HEK293 (cell line): ENCODE measurements at regions not wholly inside any gene's neighbourhood (a gene's known extent, or its start where the extent isn't known, plus 50 kb on each side); places are given as distances from the start of the nearest gene placed in this dataset.

ENCODE experiments used
- HOXD13 ChIP-seq: sonication (generic); formaldehyde crosslinking; IDR thresholded peaks from 2 replicates; pipeline ENCODE4 v1.8.0; 2022; ENCODE audit warnings: missing genetic modification reagents, borderline replicate concordance
- KLF7 ChIP-seq: fragments of 450-650 bp; formaldehyde crosslinking; IDR thresholded peaks from 2 replicates; pipeline ENCODE4 v1.5.1; 2016; ENCODE audit warnings: missing biosample characterization, missing genetic modification characterization, borderline replicate concordance
- OSR2 ChIP-seq: fragments of 450-650 bp; formaldehyde crosslinking; IDR thresholded peaks from 2 replicates; pipeline ENCODE4 v1.5.1; 2016; ENCODE audit warnings: missing biosample characterization, missing genetic modification characterization
- PRDM1 ChIP-seq: fragments of 450-650 bp; formaldehyde crosslinking; IDR thresholded peaks from 2 replicates; pipeline ENCODE4; 2016; ENCODE audit warnings: missing biosample characterization, missing genetic modification characterization
- ZNF132 ChIP-seq: fragments of 450-650 bp; formaldehyde crosslinking; IDR thresholded peaks from 2 replicates; pipeline ENCODE4 v1.5.1; 2017; ENCODE audit warnings: missing biosample characterization, missing genetic modification characterization, borderline replicate concordance
- ZNF175 ChIP-seq: fragments of 450-650 bp; formaldehyde crosslinking; IDR thresholded peaks from 2 replicates; pipeline ENCODE4 v1.5.1; 2016; ENCODE audit warnings: missing biosample characterization, missing genetic modification characterization
- ZNF571 ChIP-seq: fragments of 450-650 bp; formaldehyde crosslinking; IDR thresholded peaks from 2 replicates; pipeline ENCODE4 v1.5.0; 2017; ENCODE audit warnings: missing biosample characterization, missing genetic modification characterization
- ZNF610 ChIP-seq: fragments of 450-650 bp; formaldehyde crosslinking; IDR thresholded peaks from 2 replicates; pipeline ENCODE4 v1.5.1; 2016; ENCODE audit warnings: missing biosample characterization, missing genetic modification characterization, borderline replicate concordance
- ZNF621 ChIP-seq: fragments of 450-650 bp; formaldehyde crosslinking; IDR thresholded peaks from 2 replicates; pipeline ENCODE4 v1.5.1; 2017; ENCODE audit warnings: missing biosample characterization, missing genetic modification characterization
- TF ChIP-seq, protein P1 (sequence below): fragments of 450-650 bp; formaldehyde crosslinking; IDR thresholded peaks from 2 replicates; pipeline ENCODE4 v1.5.1; 2016; ENCODE audit warnings: missing biosample characterization, missing genetic modification characterization, low read depth
- TF ChIP-seq, protein P2 (sequence below): fragments of 450-650 bp; formaldehyde crosslinking; IDR thresholded peaks from 2 replicates; pipeline ENCODE4 v1.5.1; 2016; ENCODE audit warnings: missing biosample characterization, missing genetic modification characterization
- TF ChIP-seq, protein P3 (sequence below): fragments of 450-650 bp; IDR thresholded peaks from 2 replicates; pipeline ENCODE4 v1.5.1; 2018; ENCODE audit warnings: missing biosample characterization, missing genetic modification characterization
- TF ChIP-seq, protein P4 (sequence below): fragments of 450-650 bp; formaldehyde crosslinking; IDR thresholded peaks from 2 replicates; pipeline ENCODE4 v1.5.1; 2016; ENCODE audit warnings: missing biosample characterization, missing genetic modification characterization
- TF ChIP-seq, protein P5 (sequence below): fragments of 450-650 bp; formaldehyde crosslinking; IDR thresholded peaks from 2 replicates; pipeline ENCODE4 v1.5.1; 2016; ENCODE audit warnings: missing biosample characterization, missing genetic modification characterization
- TF ChIP-seq, protein P6 (sequence below): sonication (generic); formaldehyde crosslinking; IDR thresholded peaks from 2 replicates; pipeline ENCODE4 v1.8.1; 2022; ENCODE audit warnings: mild to moderate bottlenecking, moderate library complexity, missing genetic modification reagents
- TF ChIP-seq, protein P7 (sequence below): fragments of 450-650 bp; formaldehyde crosslinking; IDR thresholded peaks from 2 replicates; pipeline ENCODE4 v1.5.1; 2016; ENCODE audit warnings: missing biosample characterization, missing genetic modification characterization

DNA sequence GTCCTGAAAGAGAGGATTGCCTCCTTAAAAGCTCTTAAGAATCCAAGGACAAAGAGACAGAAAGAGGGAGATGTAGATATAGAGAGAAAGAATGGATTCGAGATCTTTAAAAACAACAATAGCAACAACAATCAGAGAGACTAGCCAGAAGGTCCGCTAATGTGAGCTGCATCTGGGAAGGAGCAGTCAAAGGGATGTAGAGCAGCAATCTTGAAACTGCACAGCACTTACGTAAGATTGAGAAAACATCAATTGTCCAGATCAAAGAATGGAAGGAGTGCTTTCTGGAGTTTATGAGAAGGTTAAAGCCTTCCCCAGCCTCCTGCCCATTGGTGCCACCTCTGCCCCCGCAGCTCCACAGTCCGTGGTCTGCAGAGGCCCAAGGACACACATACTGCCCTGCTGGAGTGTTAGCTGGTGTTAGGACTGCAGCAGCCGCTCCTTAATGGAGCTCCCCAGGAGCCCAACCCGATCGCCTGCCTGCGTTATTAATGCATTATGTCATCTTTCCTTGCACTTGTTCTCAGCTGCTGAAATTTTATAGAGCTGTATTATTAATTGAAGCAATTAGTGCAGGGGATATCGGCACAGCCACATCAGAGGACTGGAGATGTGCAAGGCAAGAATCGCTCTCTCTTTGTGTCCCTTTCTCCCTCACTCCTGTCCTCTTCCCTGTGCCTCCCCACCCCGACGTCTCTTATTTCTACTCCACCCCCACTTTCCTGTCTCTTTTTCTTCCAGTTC, 73.0 kb upstream of the CALM2 start (continued):
- TF ChIP-seq, protein P1, sequence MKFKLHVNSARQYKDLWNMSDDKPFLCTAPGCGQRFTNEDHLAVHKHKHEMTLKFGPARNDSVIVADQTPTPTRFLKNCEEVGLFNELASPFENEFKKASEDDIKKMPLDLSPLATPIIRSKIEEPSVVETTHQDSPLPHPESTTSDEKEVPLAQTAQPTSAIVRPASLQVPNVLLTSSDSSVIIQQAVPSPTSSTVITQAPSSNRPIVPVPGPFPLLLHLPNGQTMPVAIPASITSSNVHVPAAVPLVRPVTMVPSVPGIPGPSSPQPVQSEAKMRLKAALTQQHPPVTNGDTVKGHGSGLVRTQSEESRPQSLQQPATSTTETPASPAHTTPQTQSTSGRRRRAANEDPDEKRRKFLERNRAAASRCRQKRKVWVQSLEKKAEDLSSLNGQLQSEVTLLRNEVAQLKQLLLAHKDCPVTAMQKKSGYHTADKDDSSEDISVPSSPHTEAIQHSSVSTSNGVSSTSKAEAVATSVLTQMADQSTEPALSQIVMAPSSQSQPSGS (tag by site-specific recombination) = peak; percentile 76
- TF ChIP-seq ZNF571 (no peak), ZNF132 (tag by site-specific recombination) (no peak), PRDM1 (tag by site-specific recombination) (peak; percentile 85), KLF7 (tag by site-specific recombination) (no peak), ZNF175 (tag by site-specific recombination) (no peak), ZNF621 (tag by site-specific recombination) (no peak), OSR2 (tag by site-specific recombination) (0 out of 2 replicates have a peak, but pooled peaks have one; percentile 30), ZNF610 (tag by site-specific recombination) (peak; percentile 91; the same call in 1 of the 2 replicates), HOXD13 (no peak; the same call in 1 of the 2 replicates)
- TF ChIP-seq, protein P2, sequence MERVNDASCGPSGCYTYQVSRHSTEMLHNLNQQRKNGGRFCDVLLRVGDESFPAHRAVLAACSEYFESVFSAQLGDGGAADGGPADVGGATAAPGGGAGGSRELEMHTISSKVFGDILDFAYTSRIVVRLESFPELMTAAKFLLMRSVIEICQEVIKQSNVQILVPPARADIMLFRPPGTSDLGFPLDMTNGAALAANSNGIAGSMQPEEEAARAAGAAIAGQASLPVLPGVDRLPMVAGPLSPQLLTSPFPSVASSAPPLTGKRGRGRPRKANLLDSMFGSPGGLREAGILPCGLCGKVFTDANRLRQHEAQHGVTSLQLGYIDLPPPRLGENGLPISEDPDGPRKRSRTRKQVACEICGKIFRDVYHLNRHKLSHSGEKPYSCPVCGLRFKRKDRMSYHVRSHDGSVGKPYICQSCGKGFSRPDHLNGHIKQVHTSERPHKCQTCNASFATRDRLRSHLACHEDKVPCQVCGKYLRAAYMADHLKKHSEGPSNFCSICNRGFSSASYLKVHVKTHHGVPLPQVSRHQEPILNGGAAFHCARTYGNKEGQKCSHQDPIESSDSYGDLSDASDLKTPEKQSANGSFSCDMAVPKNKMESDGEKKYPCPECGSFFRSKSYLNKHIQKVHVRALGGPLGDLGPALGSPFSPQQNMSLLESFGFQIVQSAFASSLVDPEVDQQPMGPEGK (tag by site-specific recombination) = 0 out of 2 replicates have a peak, but pooled peaks have one; percentile 16
- TF ChIP-seq, protein P3, sequence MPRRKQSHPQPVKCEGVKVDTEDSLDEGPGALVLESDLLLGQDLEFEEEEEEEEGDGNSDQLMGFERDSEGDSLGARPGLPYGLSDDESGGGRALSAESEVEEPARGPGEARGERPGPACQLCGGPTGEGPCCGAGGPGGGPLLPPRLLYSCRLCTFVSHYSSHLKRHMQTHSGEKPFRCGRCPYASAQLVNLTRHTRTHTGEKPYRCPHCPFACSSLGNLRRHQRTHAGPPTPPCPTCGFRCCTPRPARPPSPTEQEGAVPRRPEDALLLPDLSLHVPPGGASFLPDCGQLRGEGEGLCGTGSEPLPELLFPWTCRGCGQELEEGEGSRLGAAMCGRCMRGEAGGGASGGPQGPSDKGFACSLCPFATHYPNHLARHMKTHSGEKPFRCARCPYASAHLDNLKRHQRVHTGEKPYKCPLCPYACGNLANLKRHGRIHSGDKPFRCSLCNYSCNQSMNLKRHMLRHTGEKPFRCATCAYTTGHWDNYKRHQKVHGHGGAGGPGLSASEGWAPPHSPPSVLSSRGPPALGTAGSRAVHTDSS (tag by site-specific recombination) = no peak
- TF ChIP-seq, protein P4, sequence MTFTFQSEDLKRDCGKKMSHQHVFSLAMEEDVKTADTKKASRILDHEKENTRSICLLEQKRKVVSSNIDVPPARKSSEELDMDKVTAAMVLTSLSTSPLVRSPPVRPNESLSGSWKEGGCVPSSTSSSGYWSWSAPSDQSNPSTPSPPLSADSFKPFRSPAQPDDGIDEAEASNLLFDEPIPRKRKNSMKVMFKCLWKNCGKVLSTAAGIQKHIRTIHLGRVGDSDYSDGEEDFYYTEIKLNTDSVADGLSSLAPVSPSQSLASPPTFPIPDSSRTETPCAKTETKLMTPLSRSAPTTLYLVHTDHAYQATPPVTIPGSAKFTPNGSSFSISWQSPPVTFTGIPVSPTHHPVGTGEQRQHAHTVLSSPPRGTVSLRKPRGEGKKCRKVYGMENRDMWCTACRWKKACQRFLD = no peak
- TF ChIP-seq, protein P5, sequence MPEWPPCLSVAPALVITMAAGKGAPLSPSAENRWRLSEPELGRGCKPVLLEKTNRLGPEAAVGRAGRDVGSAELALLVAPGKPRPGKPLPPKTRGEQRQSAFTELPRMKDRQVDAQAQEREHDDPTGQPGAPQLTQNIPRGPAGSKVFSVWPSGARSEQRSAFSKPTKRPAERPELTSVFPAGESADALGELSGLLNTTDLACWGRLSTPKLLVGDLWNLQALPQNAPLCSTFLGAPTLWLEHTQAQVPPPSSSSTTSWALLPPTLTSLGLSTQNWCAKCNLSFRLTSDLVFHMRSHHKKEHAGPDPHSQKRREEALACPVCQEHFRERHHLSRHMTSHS (tag by site-specific recombination) = no peak
- TF ChIP-seq, protein P6, sequence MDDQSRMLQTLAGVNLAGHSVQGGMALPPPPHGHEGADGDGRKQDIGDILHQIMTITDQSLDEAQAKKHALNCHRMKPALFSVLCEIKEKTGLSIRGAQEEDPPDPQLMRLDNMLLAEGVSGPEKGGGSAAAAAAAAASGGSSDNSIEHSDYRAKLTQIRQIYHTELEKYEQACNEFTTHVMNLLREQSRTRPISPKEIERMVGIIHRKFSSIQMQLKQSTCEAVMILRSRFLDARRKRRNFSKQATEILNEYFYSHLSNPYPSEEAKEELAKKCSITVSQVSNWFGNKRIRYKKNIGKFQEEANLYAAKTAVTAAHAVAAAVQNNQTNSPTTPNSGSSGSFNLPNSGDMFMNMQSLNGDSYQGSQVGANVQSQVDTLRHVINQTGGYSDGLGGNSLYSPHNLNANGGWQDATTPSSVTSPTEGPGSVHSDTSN (CRISPR knock-in tag) = no peak
- TF ChIP-seq, protein P7, sequence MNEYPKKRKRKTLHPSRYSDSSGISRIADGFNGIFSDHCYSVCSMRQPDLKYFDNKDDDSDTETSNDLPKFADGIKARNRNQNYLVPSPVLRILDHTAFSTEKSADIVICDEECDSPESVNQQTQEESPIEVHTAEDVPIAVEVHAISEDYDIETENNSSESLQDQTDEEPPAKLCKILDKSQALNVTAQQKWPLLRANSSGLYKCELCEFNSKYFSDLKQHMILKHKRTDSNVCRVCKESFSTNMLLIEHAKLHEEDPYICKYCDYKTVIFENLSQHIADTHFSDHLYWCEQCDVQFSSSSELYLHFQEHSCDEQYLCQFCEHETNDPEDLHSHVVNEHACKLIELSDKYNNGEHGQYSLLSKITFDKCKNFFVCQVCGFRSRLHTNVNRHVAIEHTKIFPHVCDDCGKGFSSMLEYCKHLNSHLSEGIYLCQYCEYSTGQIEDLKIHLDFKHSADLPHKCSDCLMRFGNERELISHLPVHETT (tag by site-specific recombination) = no peak
